ENCODE measurements at regions not wholly inside any gene's neighbourhood (a gene's known extent, or its start where the extent isn't known, plus 50 kb on each side); places are given as distances from the start of the nearest gene placed in this dataset.
"Not testable (repeated sequence)": the region's sequence is repeated elsewhere in the genome, so short reads cannot be mapped to it uniquely, and the experiment has no call there.

- DNase-seq, result no peak
Observed at GRCh38 chr12:63038713-63039100, 103.8 kb upstream of the PPM1H start.

GRCh38 chr12:63037746-63038712, 103.1 kb upstream of the PPM1H start:
- DNase-seq, result no peak

GRCh38 chr12:63036974-63037335, 102.0 kb upstream of the PPM1H start:
- DNase-seq, result no peak

- no peak for DNase-seq
Observed at GRCh38 chr12:63036216-63036973, 101.4 kb upstream of the PPM1H start.

- DNase-seq, result no peak
Observed at GRCh38 chr12:63034601-63035000, 99.7 kb upstream of the PPM1H start.

- DNase-seq, result no peak
Observed at GRCh38 chr12:63029676-63030075, 94.7 kb upstream of the PPM1H start.

- DNase-seq, result no peak
Observed at GRCh38 chr12:63028951-63029350, 94.0 kb upstream of the PPM1H start.

GRCh38 chr12:63025116-63025515, 90.2 kb upstream of the PPM1H start:
- DNase-seq, result no peak

- DNase-seq, result no peak
Observed at GRCh38 chr12:63023926-63024325, 89.0 kb upstream of the PPM1H start.

- DNase-seq, result no peak
Observed at GRCh38 chr12:63021116-63021515, 86.2 kb upstream of the PPM1H start.

GRCh38 chr12:63020269-63020668, 85.3 kb upstream of the PPM1H start:
- no peak for DNase-seq

GRCh38 chr12:63018273-63018672, 83.3 kb upstream of the PPM1H start:
- no peak for DNase-seq

GRCh38 chr12:63013302-63013701, 78.4 kb upstream of the PPM1H start:
- DNase-seq, result no peak

- no peak for DNase-seq
Observed at GRCh38 chr12:63010698-63011097, 75.7 kb upstream of the PPM1H start.

- DNase-seq, result no peak
Observed at GRCh38 chr12:63008372-63008771, 73.4 kb upstream of the PPM1H start.

GRCh38 chr12:63007726-63008125, 72.8 kb upstream of the PPM1H start:
- DNase-seq, result no peak

- DNase-seq, result no peak
Observed at GRCh38 chr12:63006536-63006935, 71.6 kb upstream of the PPM1H start.

GRCh38 chr12:63005382-63005781, 70.4 kb upstream of the PPM1H start:
- DNase-seq, result no peak

GRCh38 chr12:63003223-63003819, 68.4 kb upstream of the PPM1H start:
- DNase-seq, result no peak

- DNase-seq, result not testable (repeated sequence)
Observed at GRCh38 chr12:63002059-63002458, 67.1 kb upstream of the PPM1H start.

GRCh38 chr12:62998454-62998853, 63.5 kb upstream of the PPM1H start:
- DNase-seq, result no peak

- no peak for DNase-seq
Observed at GRCh38 chr12:62995097-62995496, 60.1 kb upstream of the PPM1H start.

GRCh38 chr12:62986844-62987243, 51.9 kb upstream of the PPM1H start:
- DNase-seq, result no peak

Measured in fibroblast of skin of scalp (primary cell).